HG02678 (cell line): ENCODE measurements at regions not wholly inside any gene's neighbourhood (a gene's known extent, or its start where the extent isn't known, plus 50 kb on each side); places are given as distances from the start of the nearest gene placed in this dataset.

Experiments used
- ATAC-seq: cut with Tn5 transposase; IDR thresholded peaks from one replicate; pipeline ENCODE4 v1.9.1; 2021; ENCODE audit warnings: mild to moderate bottlenecking, moderate library complexity; ENCODE audit not compliant: unreplicated experiment

DNA sequence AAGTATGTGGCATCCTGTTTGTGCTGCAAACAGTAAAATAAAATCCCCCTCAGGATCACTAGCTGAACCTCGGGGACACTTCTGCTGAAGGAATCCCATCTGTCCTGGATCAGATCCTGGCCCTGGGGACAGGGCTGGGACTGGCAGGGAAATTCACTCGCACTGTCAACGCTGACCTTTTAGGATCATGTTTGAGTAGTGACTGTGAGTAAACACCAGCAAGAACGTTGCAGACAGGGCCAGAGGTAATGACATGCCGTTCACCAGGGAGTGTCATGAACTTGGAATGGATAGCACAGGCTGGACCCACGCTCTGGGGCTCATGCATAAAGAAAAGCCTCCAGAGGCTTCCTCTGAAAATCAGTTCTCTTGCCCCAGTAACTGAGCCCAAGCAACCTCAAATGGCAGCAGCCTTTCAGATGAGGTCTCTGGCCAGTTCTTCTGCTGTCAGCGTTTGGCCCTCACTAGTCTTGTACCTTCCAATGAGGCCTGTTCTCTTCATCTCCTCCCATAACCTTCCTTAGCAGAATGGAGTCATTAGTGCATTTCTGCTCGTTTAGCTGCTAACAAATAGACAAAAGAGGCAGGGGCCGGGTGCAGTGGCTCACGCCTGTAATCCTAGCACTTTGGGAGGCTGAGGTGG, 51.0 kb upstream of the BARX2 start:
- ATAC-seq = no peak

GRCh38 chr11:129323896-129324502, 51.6 kb upstream of the BARX2 start:
- no peak for ATAC-seq

GRCh38 chr11:129322941-129323340, 52.7 kb upstream of the BARX2 start:
- no peak for ATAC-seq

- ATAC-seq = no peak
Observed at GRCh38 chr11:129321076-129321475, 54.6 kb upstream of the BARX2 start.

- ATAC-seq = no peak
Observed at GRCh38 chr11:129320494-129320893, 55.2 kb upstream of the BARX2 start.

DNA sequence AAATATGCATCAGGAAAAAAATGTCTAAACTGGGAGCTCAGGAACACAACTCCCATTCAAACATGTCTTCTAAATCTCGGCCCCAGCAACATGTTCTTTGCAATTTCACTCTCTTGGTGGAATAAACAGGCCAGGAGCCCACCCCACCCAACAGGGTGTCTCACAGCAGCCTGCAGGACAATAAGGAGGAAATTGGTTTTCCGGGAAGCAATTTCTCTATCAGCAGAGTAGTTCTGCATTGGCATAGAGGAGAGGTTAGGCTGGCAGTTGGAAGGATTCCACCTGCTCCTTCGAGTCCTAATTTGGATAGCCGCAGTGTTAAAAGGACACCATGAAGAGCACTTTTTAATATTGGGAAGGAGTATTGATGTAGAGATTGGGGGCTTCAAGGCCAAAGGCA, 55.9 kb upstream of the BARX2 start:
- ATAC-seq = no peak

DNA sequence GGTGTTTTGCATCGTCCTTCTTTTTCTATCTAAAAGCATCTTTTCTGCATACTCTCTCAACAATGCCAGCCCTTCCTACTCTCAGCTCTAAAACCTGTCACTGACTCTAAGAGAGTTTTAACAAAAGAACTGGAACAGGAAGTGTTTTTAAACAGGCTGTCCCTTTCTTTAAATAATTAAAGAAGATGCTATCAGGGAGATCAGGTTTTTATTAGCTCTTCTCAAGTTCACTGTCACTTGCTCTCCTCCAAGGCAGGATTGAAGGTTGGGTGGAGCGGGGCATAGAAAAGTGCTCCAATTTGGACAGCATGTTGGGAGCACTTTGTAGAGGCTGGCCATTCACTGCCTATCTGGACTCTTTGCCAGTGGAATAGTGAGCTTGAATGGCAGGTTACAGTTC, 56.4 kb upstream of the BARX2 start:
- no peak for ATAC-seq

DNA sequence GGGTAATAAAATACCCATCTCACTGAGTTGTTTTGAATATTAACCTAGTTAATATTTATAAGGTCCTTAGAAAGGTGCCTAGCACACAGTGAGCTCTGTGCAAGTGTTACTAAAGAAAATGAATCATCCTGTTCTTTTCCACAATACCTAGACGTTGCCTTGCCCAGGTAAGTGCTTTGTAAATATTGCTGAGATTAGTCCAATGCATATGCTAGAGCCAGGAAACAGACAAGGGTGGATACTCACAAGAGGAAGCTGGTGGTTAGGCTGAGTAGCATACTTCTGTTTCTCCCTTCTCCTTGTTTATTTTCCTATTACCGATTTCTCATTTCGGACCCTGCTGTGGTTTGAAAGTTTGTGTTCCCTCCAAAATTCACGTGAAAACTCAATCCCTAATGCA, 58.1 kb upstream of the BARX2 start:
- no peak for ATAC-seq

DNA sequence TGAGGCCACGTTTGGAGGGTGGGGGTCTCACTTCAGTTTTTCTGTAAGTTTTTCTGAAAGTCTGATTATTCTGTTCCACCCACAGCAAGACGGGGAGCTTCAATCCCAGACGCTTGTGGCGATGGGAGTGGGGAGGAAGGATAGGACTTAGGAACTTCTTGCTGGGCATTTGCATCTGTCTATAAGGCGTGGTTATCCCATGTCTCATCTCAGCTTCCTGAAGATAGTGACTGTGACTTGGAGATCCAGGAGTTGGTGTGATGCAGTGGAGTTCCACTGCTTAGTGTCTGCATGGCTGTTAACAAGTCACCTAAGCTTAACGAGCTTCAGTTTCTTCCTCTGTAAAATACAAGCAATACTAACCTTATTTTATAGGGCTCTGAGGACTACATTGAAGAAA, 58.9 kb upstream of the BARX2 start:
- ATAC-seq = no peak

- no peak for ATAC-seq
Observed at GRCh38 chr11:129315781-129316579, 59.7 kb upstream of the BARX2 start.

- no peak for ATAC-seq
Observed at GRCh38 chr11:129314371-129314770, 61.3 kb upstream of the BARX2 start.

DNA sequence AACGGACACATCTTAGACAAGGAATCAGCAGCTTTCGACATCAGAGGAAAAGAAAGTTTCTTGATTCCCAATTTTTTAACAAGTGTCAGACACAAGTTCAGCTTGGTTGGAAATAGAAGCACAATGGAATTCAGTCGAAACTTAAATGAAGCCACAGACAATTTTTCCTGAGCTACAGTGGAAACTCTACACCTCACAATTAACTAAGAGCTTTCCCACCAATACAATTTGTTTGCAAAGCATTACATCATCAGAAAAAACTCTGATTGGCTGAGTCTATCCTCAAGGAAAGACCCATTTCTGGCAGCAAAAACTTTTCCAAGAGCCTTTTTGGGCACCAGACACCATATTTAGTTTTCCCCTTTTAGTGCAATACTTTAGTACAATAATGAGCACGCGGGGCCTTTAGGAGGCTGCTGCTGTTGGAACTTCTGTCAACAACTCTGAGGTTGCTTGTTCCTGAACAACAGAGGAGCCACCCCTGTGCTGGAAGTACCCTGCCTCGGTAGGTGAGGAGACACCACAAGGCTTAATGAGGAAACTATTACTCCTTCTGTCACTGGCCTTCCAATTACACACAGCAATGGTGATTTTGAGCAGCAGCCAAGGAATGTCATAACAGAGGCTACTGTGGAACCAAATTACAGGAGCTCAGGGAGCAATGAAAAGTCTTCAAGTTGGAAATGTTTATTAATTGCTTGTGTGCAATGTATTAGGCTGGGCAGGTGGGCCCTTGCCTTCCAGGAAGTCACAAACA, 61.9 kb upstream of the BARX2 start:
- no peak for ATAC-seq

- ATAC-seq = no peak
Observed at GRCh38 chr11:129312730-129313503, 62.7 kb upstream of the BARX2 start.

- no peak for ATAC-seq
Observed at GRCh38 chr11:129308241-129308865, 67.3 kb upstream of the BARX2 start.

DNA sequence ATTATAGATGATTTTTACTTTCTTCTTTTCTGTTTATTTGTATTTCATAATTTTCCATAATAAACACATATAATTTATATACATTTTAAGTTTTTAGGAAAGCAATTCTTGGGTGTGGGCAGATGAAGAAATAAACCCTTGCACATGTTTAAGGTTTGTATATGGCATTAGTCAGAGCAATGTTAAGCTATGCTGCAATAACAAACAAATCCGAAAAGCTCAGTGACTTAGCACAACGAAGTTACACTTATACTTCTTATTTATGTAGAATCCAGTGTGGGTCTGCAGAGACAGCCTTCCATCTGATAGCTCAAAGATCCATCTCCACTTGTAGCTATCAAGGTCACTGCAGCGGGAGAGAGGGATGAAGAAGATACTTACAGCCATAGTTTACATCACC, 68.5 kb upstream of the BARX2 start:
- ATAC-seq = no peak

DNA sequence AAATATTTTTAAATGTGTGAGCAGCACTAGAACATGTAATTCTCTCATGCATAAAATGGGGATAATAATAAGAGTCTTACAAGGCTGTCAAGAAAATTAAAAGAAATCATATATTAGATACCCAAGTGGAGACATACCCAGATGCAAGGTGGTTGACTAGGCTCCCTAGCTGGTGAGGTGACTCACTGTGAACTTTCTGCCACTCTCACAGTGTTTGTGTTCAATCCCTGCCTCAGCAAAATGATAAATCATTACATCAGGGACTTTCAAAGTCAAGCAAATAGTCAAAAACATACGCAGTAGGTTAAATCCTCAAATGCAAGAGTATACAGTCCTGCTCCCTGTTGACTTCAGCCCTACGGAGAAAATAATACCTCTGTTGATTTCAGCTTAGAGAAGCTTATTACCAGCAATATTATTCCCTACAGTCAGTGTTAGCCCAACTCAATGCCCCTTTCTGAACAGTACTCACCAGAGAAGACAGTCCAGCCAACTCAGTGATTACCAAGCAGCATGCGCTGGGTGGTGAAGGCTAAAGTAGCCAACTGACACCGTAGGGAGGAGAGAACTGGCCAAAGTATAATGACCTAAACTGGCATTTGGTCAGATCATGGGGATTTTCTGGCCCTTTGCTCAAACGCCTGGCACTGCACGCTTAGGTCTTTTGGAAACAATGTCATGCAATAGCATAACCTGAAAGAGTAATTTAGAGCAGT, 73.1 kb upstream of the BARX2 start:
- ATAC-seq = no peak

GRCh38 chr11:129300099-129300498, 75.5 kb upstream of the BARX2 start:
- ATAC-seq = no peak

DNA sequence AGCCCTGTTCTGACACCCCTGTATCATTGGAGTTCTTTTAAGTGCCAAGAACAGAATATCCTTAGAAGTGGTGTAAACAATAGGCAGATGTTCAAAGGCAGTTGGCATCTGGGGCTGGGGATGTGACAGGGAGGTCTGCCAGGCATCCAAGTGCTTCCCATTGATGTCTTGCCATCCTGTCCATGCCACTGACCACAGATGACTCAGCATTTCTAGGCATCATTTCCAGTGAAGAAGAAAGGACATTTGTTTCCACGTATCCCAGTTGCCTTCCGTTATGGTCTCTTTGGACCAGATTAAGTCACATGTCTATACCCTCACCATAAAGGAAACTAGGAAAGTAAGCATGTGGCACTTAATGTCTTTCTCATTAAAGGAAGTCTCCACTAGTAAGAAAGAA, 76.7 kb upstream of the BARX2 start:
- ATAC-seq = no peak

- no peak for ATAC-seq
Observed at GRCh38 chr11:129295746-129296145, 79.9 kb upstream of the BARX2 start.

DNA sequence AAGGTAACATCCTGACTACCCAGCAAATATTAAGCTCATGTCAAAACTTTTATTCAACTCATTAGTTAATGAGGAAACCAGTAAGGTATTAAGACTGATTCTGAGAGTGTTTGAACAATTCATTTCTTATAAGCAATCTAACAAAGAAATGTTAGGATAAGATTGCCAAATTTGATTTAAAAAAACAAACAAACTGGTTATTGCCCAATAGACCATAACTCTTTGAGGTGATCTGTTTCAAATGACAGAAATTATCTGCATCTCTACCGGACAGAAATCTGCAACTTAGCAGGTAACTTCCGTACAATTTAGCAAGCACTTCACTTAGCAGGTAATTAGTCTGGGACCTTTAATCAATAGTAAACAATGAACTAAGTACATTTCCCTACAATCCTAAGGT, 82.9 kb upstream of the BARX2 start:
- ATAC-seq = no peak
